ENCODE measurements at regions not wholly inside any gene's neighbourhood (a gene's known extent, or its start where the extent isn't known, plus 50 kb on each side); places are given as distances from the start of the nearest gene placed in this dataset.
"Not testable (repeated sequence)": the region's sequence is repeated elsewhere in the genome, so short reads cannot be mapped to it uniquely, and the experiment has no call there.

- Histone ChIP-seq H3K4me1 (replicated peaks) (no peaks in the 10 kb centered on the region), H3K36me3 (no peaks in the 10 kb centered on the region), H3K27me3 (replicated peaks; ENCODE audit: insufficient read depth) (no peaks in the 10 kb centered on the region), H3K27ac (peak overlapping the region; percentile 23 to 58), H3K4me3 (no peak overlapping the region), H3K9me3 (no peaks in the 10 kb centered on the region)
- intact Hi-C loops (cut with DNase I): no loop called here
- TF ChIP-seq POLR2A (IDR thresholded peaks at IDR 0.05) (no peak), POLR2AphosphoS5 (IDR thresholded peaks at IDR 0.05) (no peak)
- TF ChIP-seq, protein P1, sequence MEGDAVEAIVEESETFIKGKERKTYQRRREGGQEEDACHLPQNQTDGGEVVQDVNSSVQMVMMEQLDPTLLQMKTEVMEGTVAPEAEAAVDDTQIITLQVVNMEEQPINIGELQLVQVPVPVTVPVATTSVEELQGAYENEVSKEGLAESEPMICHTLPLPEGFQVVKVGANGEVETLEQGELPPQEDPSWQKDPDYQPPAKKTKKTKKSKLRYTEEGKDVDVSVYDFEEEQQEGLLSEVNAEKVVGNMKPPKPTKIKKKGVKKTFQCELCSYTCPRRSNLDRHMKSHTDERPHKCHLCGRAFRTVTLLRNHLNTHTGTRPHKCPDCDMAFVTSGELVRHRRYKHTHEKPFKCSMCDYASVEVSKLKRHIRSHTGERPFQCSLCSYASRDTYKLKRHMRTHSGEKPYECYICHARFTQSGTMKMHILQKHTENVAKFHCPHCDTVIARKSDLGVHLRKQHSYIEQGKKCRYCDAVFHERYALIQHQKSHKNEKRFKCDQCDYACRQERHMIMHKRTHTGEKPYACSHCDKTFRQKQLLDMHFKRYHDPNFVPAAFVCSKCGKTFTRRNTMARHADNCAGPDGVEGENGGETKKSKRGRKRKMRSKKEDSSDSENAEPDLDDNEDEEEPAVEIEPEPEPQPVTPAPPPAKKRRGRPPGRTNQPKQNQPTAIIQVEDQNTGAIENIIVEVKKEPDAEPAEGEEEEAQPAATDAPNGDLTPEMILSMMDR (IDR thresholded peaks at IDR 0.05): no peak
- 96% methylated on average over 1 of the region's 1 CpG for WGBS
- no peak for DNase-seq (ENCODE audit: low spot score)
Measured at GRCh38 chr1:229132106-229132443, 138.8 kb upstream of the RAB4A start.

DNA sequence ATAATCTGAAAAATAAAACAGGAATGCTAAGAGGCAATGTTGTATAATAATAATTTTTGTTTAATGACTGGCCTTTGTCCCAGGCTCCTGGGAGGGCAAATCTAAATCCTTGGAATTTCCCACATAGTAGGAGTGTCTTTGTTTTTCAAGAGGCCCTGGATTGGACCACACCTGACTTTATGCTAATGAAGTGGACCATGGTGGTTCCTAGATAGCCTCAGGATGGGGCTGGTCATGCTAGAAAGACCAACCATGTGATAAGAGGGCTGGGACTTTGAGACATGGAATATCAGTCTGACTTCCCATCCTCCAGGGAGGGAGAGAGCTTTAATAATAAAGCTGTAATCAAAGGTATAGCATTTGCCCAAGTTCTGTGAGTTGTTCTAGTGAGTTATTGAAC lies 138.2 kb upstream of the RAB4A start:
- Histone ChIP-seq H3K27ac (no peak overlapping the region), H3K4me1 (replicated peaks) (no peaks in the 10 kb centered on the region), H3K9me3 (no peaks in the 10 kb centered on the region), H3K27me3 (replicated peaks; ENCODE audit: insufficient read depth) (no peaks in the 10 kb centered on the region), H3K36me3 (no peaks in the 10 kb centered on the region), H3K4me3 (no peak overlapping the region)
- intact Hi-C loops (cut with DNase I): no loop called here
- no peak for TF ChIP-seq POLR2A (IDR thresholded peaks at IDR 0.05)
- TF ChIP-seq, protein P1 (IDR thresholded peaks at IDR 0.05): no peak
- no peak for TF ChIP-seq POLR2AphosphoS5 (IDR thresholded peaks at IDR 0.05)
- DNase-seq (ENCODE audit: low spot score): no peak

DNA sequence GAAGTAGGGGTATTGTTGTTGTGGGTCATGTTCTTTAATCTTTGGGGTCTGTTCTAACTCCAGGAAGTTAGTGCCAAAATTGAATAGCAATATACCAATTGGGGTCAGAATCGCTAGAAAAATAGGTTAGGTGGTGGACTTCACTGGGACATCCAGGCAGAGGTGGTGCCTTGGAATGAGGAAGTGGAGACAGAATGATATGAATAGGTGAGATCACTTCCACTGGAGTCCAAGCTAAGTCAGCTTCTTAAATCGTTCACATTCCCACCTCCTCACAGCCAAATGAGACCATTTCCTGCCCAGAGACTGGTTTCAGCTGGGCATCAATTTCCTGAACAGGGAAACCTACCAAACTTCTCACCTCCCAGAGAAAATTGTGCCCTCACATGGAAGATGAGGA lies 137.8 kb upstream of the RAB4A start:
- TF ChIP-seq POLR2A (IDR thresholded peaks at IDR 0.05): no peak
- TF ChIP-seq, protein P1 (IDR thresholded peaks at IDR 0.05): no peak
- intact Hi-C loops (cut with DNase I): no loop called here
- no peak for DNase-seq (ENCODE audit: low spot score)
- WGBS: 57% methylated on average over 2 of the region's 2 CpGs
- Histone ChIP-seq H3K36me3 (no peaks in the 10 kb centered on the region), H3K4me3 (no peak overlapping the region), H3K4me1 (replicated peaks) (no peaks in the 10 kb centered on the region), H3K27me3 (replicated peaks; ENCODE audit: insufficient read depth) (no peaks in the 10 kb centered on the region), H3K9me3 (no peaks in the 10 kb centered on the region), H3K27ac (no peak overlapping the region)

DNA sequence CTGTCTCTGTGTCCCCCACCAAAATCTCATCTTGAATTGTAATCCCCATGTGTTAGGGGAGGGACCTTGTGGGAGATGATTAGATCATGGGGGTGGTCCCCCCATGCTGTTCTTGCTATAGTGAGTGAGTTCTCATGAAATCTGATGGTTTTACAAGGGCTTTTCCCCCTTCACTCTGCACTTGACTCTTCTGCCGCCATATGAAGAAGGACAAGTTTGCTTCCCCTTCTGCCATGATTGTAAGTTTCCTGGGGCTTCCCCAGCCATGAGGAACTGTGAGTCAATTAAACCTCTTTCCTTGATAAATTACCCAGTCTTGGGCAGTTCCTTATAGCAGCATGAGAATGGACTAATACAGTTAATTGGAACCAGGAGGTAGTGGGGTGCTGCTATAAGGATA lies 137.1 kb upstream of the RAB4A start:
- Histone ChIP-seq H3K9me3 (no peaks in the 10 kb centered on the region), H3K27me3 (replicated peaks; ENCODE audit: insufficient read depth) (no peaks in the 10 kb centered on the region), H3K36me3 (no peaks in the 10 kb centered on the region), H3K27ac (no peak overlapping the region), H3K4me3 (no peak overlapping the region), H3K4me1 (replicated peaks) (no peaks in the 10 kb centered on the region)
- TF ChIP-seq POLR2A (IDR thresholded peaks at IDR 0.05) (no peak), POLR2AphosphoS5 (IDR thresholded peaks at IDR 0.05) (no peak)
- TF ChIP-seq, protein P1 (IDR thresholded peaks at IDR 0.05): no peak
- intact Hi-C loops (cut with DNase I): no loop called here
- 96% methylated on average over 1 of the region's 1 CpG for WGBS
- no peak for DNase-seq (ENCODE audit: low spot score)

DNA sequence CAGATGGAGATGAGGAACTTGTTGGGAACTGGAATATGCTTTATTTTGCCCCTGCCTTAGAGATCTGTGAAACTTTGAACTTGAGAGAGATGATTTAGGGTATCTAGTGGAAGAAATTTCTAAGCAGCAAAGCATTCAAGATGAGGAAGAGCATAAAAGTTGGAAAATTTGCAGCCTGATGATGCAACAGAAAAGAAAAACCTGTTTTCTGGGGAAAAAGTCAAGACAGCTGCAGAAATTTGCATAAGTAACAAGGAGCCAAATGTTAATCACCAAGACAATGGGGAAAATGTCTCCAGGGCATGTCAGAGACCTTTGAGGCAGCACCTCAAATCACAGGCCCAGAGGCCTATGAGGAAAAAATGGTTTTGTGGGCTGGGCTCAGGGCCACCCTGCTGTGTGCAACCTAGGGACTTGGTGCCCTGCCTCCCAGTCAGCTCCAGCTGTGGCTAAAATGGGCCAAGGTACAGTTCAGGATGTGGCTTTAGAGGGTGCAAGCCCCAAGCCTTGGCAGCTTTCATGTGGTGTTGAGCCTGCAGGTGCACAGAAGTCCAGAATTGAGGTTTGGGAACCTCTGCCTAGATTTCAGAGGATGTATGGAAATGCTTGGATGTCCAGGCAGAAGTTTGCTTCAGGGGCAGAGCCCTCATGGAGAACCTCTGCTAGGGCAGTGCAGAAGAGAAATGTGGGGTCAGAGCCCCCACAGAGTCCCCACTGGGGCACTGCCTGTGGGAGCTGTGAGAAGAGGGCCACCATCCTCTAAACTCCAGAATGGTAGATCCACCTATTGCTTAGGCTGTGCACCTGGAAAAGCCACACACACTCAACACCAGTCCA lies 136.3 kb upstream of the RAB4A start:
- H3K4me1 ChIP-seq (replicated peaks); H3K27ac ChIP-seq; H3K27me3 ChIP-seq (replicated peaks; ENCODE audit: insufficient read depth); intact Hi-C loops (cut with DNase I); H3K4me3 ChIP-seq; H3K36me3 ChIP-seq; H3K9me3 ChIP-seq; DNase-seq (ENCODE audit: low spot score): not testable (repeated sequence)

Data from prostate gland (tissue), 2 donors.